ENCODE measurements at regions not wholly inside any gene's neighbourhood (a gene's known extent, or its start where the extent isn't known, plus 50 kb on each side); places are given as distances from the start of the nearest gene placed in this dataset.

DNA sequence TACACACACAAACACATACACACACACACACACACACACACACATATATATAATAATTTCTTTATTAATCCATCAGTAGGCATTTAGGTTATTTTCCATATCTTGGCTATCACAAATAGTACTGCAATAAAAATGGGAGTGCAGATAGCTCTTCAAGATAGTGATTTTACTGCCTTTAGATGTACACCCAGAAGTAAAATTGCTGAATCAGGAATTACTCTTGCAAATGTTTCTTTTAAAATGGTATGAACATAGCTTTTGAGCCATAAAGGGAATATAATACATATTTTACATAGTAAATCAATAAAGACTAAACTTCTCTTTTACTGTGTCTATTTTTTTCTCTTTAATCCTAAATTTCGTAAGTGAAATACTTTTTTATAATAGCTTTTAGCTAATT lies 1251.1 kb downstream of the ZPLD1 start:
- no peak for DNase-seq

DNA sequence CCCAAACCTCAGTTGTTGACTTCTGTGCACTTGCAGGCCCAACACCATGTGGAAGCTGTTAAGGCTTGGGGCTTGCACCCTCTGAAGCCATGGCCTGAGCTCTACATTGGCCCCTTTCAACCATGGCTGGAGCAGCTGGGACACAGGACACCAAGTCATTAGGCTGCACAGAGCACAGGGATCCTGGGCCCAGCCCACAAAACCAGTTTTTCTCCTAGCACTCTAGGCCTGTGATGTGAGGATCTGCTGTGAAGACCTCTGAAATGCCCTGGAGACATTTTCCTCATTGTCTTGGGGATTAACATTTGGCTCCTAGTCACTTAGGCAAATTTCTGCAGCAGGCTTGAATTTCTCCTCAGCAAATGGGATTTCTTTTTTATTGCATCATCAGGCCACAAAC lies 1255.7 kb downstream of the ZPLD1 start:
- DNase-seq = no peak

DNA sequence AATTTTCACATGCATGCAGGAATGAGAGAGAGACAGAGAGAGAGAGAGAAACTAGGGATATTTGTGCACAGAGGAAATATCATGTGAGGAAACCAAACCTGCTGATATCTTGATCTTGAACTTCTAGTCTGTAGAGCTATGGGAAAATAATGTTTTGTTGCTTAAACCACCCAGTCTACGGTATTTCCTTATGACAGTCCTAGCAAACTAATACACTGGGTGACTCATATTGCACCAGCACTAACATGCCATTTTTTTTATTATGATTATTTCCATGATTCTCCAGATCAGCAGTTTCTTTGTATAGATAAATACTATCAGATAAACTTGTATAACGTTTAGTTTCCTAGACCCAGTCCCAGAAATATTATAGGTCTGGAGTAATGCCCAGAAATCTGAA lies 1259.0 kb downstream of the ZPLD1 start:
- no peak for DNase-seq

DNA sequence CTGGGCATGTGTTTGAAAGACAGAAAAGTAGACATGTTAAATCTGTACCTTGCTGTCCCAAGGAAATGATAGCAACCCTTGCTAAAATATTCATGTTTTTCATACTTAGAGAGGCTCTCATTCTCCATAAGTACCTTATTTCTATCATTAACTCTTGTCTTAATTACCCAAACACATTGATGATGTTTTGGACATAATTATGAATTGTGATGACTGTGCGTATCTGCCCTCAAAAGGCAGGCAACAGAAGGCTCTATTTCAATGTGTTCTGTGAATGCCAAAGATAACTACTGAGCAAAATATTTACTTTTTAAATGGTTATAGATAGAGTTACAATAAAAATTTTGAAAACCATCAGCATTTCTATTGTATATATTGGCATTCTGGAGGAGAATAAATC lies 1263.8 kb downstream of the ZPLD1 start:
- no peak for DNase-seq

DNA sequence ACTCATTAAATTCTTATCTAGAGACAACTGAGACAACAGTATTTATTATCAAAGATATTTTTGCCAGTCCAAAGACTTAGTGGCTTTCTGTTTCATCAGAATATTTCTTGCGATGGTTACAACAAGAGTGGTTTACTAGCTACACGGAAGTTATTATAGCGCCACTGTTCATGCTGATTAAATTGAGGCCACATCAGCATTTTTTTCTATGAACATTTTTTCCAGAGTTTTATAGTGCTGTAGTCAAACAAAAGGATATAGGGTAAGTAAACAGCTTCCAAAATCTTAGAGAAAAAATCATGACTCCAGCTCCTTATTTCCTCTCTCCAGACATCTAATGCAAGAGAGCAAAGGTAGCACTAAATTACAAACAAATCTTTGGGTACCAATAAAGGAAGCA lies 1264.4 kb downstream of the ZPLD1 start:
- DNase-seq = no peak

DNA sequence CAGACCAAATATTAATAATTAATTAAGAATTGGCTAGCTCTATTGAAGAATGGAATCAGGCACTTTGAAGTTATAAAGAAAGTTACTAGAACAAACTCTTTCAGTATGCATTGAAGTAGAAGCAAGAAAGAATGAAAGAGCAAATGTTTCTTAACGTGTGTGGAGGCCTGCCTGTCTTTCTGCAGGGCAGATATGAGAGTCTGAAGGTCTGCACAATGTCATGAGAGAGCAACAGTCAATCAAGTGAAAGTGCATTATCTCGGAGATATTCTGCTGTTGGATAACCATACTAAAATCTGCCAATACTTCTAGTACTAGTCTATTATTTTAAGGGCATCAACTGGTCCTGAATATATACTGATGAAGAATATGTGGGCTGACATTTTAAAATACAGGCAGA lies 1270.8 kb downstream of the ZPLD1 start:
- DNase-seq = no peak

DNA sequence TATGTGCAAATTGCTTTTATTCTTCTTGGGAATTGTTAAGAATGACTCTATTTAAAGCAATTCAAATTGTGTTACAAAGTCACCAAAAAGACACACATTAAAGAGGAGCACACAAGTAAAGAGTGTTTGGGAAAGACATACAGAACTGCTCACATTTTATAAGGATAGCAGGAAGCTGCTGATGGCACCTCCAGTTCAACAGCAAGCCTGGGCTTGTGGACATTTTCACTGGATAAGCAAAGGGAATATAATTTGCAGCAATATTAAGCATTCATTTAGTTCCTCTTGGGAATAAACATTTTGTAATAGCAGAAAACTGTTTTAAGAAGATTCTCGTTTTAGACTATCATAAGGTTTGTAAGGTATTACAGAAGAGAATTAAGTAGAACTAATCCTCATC lies 1271.9 kb downstream of the ZPLD1 start:
- DNase-seq = no peak

DNA sequence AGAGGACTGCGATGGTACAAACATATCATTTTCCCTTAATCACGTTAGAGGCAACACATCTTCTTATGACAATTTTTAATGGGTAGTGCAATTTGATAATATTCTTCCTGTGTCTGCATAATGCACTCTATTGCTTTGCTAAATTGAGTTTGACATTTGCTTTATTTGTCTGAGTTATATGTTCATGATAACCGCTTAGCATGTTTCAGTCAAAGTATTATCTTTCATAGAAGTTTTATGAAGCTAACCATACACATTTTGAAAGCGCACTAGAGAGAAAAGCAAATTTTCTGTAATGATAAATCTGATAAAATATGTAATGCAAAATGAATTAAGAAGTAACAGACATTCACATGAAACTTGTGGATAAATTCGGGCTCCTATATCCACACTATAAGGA lies 1276.9 kb downstream of the ZPLD1 start:
- no peak for DNase-seq

DNA sequence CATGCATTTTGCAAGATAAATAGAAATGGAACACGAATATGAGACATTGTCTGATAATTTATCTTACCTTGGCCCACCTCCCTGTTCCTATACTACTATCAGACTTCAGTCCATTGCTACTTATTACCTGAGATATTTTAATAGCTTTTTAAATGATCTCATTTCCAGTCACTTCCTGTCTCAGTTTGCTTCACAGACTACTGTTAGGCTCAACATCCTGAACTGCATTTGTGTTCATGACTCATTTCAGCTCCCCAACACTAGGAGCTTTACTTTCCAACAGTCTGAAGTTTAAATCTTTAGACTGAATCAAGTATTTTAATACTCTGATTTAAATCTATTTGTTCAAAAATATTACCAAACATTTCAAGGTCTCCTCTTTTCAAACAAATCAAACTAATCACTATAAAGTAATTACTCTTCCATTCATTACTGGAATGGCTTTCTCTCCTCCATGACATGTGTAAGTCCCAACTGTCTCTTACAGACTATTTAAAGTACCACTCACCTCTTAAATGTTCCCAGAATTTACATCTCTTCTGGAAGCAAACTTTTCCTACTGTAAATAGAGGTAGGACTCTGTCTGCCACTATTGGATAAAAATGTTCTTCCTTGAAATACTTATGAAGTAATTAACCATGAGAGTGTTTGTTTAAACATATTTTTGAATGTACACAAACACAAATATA lies 1277.6 kb downstream of the ZPLD1 start:
- DNase-seq = no peak

DNA sequence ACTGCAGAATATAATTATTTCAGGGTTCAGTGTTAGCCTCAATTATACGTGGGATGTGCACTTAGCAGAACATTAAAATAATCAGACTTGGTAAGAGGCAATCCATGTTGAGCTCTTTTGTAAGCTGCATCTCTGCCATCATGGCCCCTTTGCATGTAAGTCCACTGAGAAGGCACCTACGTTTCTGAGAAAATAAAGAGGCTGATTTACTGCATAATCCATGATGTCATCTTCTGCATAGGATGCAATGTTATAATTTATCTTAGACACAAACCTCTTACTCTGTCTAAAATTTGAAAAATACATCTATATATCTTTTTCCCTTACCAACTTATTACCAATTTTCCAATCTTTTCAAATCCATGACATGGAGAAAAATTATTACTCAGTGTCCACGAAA lies 1294.7 kb downstream of the ZPLD1 start:
- DNase-seq = no peak

DNA sequence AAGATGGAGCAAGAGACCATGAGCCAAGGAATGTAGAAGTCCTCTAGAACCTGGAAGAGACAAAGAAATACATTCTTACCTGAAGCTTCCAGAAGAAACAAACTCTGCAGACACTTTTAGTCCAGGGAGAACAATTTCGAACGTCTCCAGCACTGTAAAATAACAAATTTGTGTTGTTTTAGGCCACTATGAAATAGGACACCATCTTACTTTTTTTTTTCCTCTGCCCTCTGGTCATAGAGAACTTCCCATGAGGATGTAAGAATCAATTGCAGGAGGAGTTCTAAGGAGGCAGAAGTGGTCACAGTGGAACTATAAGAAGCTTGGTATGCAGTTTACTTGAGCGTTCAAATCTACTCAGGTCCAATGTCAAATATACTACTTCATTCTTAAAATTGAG lies 1295.9 kb downstream of the ZPLD1 start:
- DNase-seq = no peak

DNA sequence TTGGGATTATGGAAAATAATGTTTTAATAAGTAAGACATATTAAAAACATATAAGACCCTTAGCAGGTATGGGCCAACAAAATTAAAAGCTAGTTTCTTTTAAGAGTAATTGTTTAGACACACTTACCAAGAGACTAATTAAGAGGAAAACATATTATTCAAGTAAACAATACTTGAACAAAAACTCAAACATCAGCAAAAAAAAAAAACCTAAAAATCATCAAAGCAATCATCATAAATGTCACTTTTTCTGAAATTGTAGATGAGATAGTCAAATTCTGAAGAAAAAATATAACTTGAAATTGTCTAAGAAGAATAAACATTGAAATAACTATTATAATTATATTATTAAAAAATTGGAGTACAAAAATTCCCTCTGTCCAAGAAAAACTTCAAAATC lies 1318.2 kb downstream of the ZPLD1 start:
- DNase-seq = no peak

DNA sequence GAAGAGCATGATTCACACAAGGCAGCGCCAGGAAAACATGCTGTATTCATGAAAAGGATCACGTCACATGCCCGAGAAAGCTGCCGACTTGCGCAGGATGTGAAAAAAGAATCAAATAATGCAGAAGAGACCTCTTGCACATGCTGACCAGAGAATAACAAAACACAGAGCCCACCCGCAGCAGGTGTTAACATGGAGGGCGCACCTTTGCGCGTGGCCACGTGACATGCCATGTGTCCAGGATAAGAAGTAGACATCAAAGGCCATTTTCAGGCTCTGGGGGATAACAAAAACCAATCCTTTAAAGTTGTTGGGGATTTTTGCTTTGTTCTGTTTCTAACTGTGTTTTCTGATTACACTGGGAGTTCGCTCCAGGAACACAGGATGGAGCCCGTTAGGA lies 1332.8 kb downstream of the ZPLD1 start:
- DNase-seq = no peak

DNA sequence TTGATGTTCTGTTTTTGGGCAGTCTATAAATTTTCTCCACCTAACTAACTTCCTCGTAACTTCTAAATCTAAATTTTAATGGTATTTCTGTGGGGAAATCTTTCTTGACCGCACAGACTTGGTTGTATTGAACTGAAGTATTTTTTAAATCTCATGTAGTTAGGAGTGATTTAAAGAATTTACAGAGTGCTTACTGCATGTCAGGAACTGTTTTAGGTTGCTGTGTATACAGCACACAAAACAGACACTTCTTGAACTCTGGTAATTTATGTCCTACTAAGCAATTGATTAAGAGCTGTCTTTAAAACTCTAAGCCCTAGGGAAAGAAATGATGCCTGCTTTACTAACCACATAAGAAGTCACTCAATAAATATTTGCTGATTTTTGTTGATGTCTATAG lies 1350.2 kb downstream of the ZPLD1 start:
- DNase-seq = no peak

DNA sequence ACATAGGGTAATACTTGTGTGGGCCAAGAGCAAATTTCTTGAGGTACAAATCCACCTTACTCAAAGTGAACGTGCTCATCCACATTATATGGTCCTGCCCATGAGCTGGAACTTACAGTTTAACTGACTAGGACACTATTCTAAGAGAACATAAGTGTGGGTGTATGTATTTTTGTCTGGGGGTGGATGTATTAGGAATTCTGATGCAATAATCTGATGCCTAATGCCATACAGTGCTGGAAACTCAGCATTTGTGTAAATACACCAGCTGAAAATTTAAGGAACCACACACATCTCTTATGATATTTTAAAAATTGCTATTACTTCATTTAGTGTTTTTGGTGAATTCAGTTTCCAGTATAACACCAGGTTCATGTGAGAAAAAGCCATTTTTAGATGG lies 1350.7 kb downstream of the ZPLD1 start:
- DNase-seq = no peak

DNA sequence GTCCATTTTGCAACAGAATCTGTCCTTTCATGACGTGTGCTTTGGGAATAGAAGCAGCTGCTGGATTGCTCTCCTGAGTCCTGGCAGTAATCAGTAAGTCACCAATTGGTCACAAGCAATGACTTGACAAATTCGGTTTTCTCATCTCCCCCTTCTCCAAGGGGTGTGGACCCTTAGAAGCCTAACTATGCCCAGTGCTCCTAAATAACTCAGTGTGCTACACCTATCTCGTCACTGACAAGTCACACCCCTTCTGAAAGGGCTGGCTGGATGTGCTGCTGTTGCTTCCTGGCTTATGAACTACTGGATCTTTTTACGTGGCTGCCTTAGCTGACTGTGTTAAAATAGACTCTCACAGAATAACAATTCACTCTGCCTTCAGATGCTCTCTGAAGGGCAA lies 1351.5 kb downstream of the ZPLD1 start:
- DNase-seq = no peak

DNA sequence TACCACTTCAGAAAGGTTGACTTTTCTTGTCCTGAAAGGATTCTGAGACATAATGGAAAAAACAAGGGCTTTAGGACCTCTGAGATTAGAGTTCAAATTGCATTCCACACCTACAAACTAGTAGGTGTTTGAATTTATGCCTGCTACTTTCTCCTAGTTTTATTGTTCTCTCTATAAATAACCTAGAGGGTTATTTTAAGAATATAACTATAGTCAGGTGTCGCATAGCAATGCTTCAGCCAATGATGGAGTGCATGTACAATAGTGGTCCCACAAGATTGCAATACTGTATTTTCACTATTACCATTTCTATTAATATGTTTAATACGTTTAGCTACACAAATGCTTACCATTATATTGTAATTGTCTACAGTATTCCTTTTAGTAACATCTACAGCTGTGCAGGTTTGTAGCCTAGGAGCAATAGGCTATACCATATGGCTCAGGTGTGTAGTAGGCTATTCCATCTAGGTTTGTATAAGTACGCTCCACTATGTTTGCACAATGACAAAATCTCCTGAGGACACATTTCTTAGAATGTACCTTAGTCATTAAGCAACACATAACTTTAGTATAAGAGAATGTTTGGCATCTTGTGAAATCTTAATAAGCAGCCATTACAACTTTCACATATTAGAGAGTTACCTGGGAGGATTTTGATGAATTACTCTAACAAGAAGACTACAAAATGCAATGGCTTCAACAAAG lies 1352.5 kb downstream of the ZPLD1 start:
- no peak for DNase-seq

DNA sequence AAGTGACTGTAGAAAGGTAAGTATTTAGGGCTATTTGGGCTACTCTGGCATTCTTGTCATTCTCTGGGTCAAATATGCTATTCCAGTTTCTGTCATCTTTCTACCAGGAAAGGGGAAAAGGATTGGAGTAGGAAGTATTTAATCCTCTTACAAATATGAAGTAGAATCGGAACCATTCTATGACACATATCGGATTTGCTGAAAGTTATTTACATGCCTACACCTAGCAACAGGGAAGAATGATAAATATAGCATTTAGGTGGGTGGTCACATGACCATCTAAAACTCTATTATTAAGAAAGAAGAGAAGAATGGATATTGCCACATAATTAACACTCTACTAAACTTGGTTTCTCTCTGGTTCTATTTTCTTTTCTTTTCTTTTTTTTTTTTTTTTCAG lies 1353.1 kb downstream of the ZPLD1 start:
- no peak for DNase-seq

DNA sequence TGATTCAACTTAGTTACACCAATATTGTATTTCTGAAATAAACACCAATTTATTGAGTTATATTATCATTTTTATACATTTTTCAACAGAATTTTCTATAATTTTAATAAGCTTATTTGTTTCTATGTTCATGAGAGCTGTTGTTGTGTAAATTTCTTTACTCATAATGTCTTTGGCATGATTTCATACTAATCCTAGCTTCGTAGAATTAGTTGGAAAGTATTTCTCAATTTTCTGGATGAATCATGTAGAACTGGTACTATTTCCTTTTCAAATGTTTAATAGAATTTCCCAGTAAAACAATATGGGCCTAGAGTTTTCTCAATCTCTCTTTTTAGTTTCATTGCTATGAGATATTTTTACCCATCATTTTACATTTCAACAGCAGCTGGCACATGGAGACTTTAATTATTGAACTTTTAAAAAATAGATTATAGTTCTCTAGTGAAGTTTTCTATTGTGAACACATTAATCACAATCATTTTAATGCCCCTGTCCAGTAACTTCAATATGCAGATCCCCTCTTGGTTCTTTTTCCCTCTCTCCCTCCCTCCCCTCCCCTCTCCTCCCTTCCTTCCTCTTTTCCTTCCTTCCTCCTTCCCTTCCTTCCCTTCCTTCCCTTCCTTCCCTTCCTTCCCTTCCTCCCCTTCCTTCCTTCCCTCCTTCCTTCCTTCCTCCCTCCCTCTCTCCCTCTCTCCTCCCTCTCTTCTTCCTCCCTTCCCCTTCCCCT lies 1357.1 kb downstream of the ZPLD1 start:
- no peak for DNase-seq

DNA sequence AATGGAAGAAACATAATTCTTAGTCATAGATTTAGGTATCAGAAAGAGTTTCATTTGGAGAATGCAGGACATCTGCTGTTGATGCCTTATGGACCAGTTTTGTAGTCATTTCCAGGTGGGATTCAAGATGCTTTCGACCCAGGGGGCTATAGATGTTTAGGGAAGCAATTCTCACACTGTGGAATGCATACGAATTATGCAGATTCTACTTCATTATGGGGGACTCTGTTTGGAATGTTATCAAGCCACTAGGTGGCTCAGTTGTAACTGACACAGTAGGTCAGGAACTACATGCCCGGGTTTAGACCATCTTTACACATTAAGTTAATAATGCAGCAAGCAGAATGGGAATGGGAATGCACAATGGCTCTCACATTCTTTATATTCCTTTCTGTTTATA lies 1359.8 kb downstream of the ZPLD1 start:
- DNase-seq = no peak

DNA sequence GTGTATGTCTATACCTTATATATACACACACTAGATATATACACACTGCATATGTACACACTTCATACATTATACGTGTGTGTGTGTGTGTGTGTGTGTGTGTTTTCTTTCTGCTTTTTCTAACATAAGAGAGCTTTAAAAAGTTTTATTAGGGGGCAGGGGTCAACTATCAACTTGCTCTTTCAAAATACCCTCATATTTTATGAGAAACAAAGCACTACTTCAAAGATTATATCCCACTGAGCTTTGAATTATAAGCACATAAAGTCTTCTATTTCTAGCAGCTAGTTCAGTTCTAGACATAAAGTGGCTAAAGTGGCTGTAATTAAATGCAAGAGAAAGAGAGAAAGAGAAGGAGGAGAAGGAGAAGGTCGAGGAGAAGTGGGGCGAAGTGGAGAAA lies 1361.3 kb downstream of the ZPLD1 start:
- no peak for DNase-seq

DNA sequence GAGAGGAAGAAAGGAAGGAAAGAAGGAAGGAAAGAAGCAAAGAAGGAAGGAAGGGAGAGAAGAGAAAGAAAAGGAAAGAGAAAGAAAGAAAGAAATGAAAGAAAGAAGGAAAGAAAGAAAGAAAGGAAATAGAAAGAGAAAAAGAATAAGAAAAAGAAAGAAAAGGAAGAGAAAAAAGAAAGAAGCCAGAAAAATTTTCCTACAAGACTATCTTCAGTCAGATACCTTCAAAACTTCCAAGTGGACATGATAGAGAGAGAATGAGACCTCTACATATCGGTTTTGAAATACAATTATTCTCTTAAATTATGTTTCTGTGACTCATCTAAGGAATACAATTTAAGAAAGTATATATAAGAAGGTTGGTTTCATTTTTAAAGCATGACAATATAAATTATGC lies 1369.0 kb downstream of the ZPLD1 start:
- no peak for DNase-seq

DNA sequence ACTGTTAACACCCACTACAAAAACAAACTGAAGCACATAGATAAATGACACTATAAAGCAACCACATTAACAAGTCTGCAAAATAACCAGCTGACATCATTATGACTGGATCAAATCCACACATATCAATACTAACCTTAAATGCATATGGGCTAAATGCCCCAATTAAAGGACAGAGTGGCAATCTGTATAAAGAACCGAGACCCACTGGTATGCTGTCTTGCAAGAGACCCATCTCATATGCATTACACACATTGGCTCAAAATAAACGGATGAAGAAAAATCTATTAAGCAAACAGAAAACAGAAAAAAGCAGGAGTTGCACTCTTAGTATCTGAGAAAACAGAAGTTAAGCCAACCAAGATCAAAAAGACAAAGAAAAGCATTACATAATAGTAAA lies 1375.4 kb downstream of the ZPLD1 start:
- DNase-seq = no peak

DNA sequence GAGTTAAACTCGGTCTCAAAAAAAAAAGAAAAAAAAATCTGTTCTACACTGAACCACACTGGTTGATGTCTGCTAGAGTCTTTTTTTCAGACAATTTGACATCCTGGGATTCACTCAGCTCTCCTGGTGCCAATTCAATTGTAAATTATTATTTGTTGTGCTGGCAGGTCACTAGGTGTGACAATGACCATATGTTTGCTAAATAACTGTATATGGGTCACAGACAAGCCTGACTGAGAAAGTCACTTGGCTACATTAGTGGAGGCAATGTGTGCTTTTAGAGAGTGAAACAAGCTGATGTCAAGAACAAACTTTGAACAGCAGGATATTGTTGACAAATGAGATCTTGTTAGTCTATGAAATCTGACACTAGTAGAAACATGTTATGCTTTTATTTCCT lies 1379.1 kb downstream of the ZPLD1 start:
- DNase-seq = no peak

All from T-helper 1 cell (primary cell).